Parathyroid adenoma (tissue), 2 donors: ENCODE measurements at regions not wholly inside any gene's neighbourhood (a gene's known extent, or its start where the extent isn't known, plus 50 kb on each side); places are given as distances from the start of the nearest gene placed in this dataset.
"Not testable (repeated sequence)": the region's sequence is repeated elsewhere in the genome, so short reads cannot be mapped to it uniquely, and the experiment has no call there.

Experiments
- H2AFZ ChIP-seq: fragments of 300-600 bp; sonication (generic); one replicate; pipeline ENCODE4 v1.7.0; 2017; ENCODE audit warnings: antibody characterized with exemption, mild to moderate bottlenecking
- H3K27ac ChIP-seq: fragments of 300-600 bp; sonication (generic); one replicate; pipeline ENCODE4 v1.7.0; 2017
- H3K27me3 ChIP-seq: fragments of 300-600 bp; sonication (generic); one replicate; pipeline ENCODE4 v1.7.0; 2017; ENCODE audit warnings: low read length; ENCODE audit not compliant: control insufficient read depth, insufficient read depth
- H3K36me3 ChIP-seq: fragments of 300-600 bp; sonication (generic); one replicate; pipeline ENCODE4 v1.7.0; 2017; ENCODE audit warnings: low read length; ENCODE audit not compliant: control insufficient read depth, insufficient read depth
- H3K4me1 ChIP-seq: fragments of 300-600 bp; sonication (generic); one replicate; pipeline ENCODE4 v1.7.0; 2017; ENCODE audit warnings: control low read depth
- H3K4me2 ChIP-seq: fragments of 300-600 bp; sonication (generic); one replicate; pipeline ENCODE4 v1.7.0; 2017; ENCODE audit warnings: low read length
- H3K4me3 ChIP-seq: fragments of 300-600 bp; sonication (generic); one replicate; pipeline ENCODE4 v1.7.0; 2017; ENCODE audit warnings: low read depth, low read length
- H3K79me2 ChIP-seq: fragments of 300-600 bp; sonication (generic); one replicate; pipeline ENCODE4 v1.7.0; 2017; ENCODE audit warnings: control low read depth
- H3K9ac ChIP-seq: fragments of 300-600 bp; sonication (generic); one replicate; pipeline ENCODE4 v1.7.0; 2017; ENCODE audit warnings: mild to moderate bottlenecking
- H3K9me3 ChIP-seq: fragments of 300-600 bp; sonication (generic); one replicate; pipeline ENCODE4 v1.7.0; 2017; ENCODE audit warnings: low read length; ENCODE audit not compliant: control insufficient read depth
- CTCF ChIP-seq: fragments of 300-600 bp; sonication (generic); IDR thresholded peaks from one replicate; pipeline ENCODE4 v1.7.0; 2017; ENCODE audit warnings: antibody characterized with exemption, mild to moderate bottlenecking
- donor health status: primary hyperparathyroidism.

GRCh38 chr3:18177271-18177670 is 247.9 kb downstream of the SATB1 start:
- no peaks in the 10 kb centered on the region for H3K4me1 ChIP-seq
- H3K9ac ChIP-seq, result no peak overlapping the region
- H3K9me3 ChIP-seq, result no peaks in the 10 kb centered on the region
- H3K27me3 ChIP-seq, result no peaks in the 10 kb centered on the region
- no peaks in the 10 kb centered on the region for H3K79me2 ChIP-seq
- no peak overlapping the region for H3K4me3 ChIP-seq
- H3K36me3 ChIP-seq, result no peaks in the 10 kb centered on the region
- no peak overlapping the region for H3K4me2 ChIP-seq
- H2AFZ ChIP-seq, result no peak overlapping the region
- H3K27ac ChIP-seq, result no peak overlapping the region
- TF ChIP-seq CTCF, result no peak

GRCh38 chr3:18173891-18174290 is 251.2 kb downstream of the SATB1 start:
- not testable (repeated sequence) for H3K27me3 ChIP-seq, H3K9ac ChIP-seq, H3K4me2 ChIP-seq, H2AFZ ChIP-seq, H3K79me2 ChIP-seq, H3K4me3 ChIP-seq, H3K9me3 ChIP-seq, H3K36me3 ChIP-seq, H3K4me1 ChIP-seq, H3K27ac ChIP-seq

GRCh38 chr3:18159681-18160080 is 265.5 kb downstream of the SATB1 start:
- H3K4me2 ChIP-seq, result no peak overlapping the region
- H3K9me3 ChIP-seq, result no peaks in the 10 kb centered on the region
- H3K79me2 ChIP-seq, result no peaks in the 10 kb centered on the region
- no peaks in the 10 kb centered on the region for H3K4me1 ChIP-seq
- no peak overlapping the region for H2AFZ ChIP-seq
- no peak overlapping the region for H3K27ac ChIP-seq
- no peak for TF ChIP-seq CTCF
- no peak overlapping the region for H3K4me3 ChIP-seq
- no peak overlapping the region for H3K9ac ChIP-seq
- H3K36me3 ChIP-seq, result no peaks in the 10 kb centered on the region
- no peaks in the 10 kb centered on the region for H3K27me3 ChIP-seq

- H3K9me3 ChIP-seq, result no peaks in the 10 kb centered on the region
- H2AFZ ChIP-seq, result no peak overlapping the region
- no peak overlapping the region for H3K9ac ChIP-seq
- TF ChIP-seq CTCF, result no peak
- no peaks in the 10 kb centered on the region for H3K36me3 ChIP-seq
- no peak overlapping the region for H3K4me3 ChIP-seq
- no peaks in the 10 kb centered on the region for H3K79me2 ChIP-seq
- H3K4me2 ChIP-seq, result no peak overlapping the region
- no peaks in the 10 kb centered on the region for H3K4me1 ChIP-seq
- H3K27me3 ChIP-seq, result no peaks in the 10 kb centered on the region
- no peak overlapping the region for H3K27ac ChIP-seq
These were observed 271.5 kb downstream of the SATB1 start for GRCh38 chr3:18153571-18154173.

GRCh38 chr3:18151199-18151598 is 273.9 kb downstream of the SATB1 start:
- H3K4me1 ChIP-seq, result no peaks in the 10 kb centered on the region
- H2AFZ ChIP-seq, result no peak overlapping the region
- no peak overlapping the region for H3K27ac ChIP-seq
- H3K27me3 ChIP-seq, result no peaks in the 10 kb centered on the region
- no peaks in the 10 kb centered on the region for H3K36me3 ChIP-seq
- no peaks in the 10 kb centered on the region for H3K9me3 ChIP-seq
- H3K9ac ChIP-seq, result no peak overlapping the region
- TF ChIP-seq CTCF, result no peak
- no peak overlapping the region for H3K4me3 ChIP-seq
- H3K4me2 ChIP-seq, result no peak overlapping the region
- H3K79me2 ChIP-seq, result no peaks in the 10 kb centered on the region
